H1 (cell line): ENCODE measurements at regions not wholly inside any gene's neighbourhood (a gene's known extent, or its start where the extent isn't known, plus 50 kb on each side); places are given as distances from the start of the nearest gene placed in this dataset.

Experiments used
- CTCF ChIA-PET: fragments of 300-600 bp; sonication (Branson Sonifier 250); formaldehyde crosslinking; loops from one replicate; lab custom pipeline; 2021; ENCODE audit not compliant: partially characterized antibody; lab: Charles Lee
- POLR2A ChIA-PET: fragments of 300-600 bp; sonication (Branson Sonifier 250); formaldehyde crosslinking; loops from one replicate; lab custom pipeline; 2021; ENCODE audit warnings: inconsistent platforms; ENCODE audit not compliant: partially characterized antibody; lab: Charles Lee
- DNase-seq, 2 experiments: peaks; one replicate each; pipeline versions ENCODE4 v3.0.0 to v3.0.0-alpha.2; 2010 to 2022; ENCODE audit warnings: low spot score in 2 of 2, low read depth in 1 of 2, mixed read lengths in 1 of 2
- FAIRE-seq: peaks from 2 replicates; lab custom pipeline; 2011; peaks lifted over from hg19 to GRCh38; lab: Jason Lieb, UNC
- H2AFZ ChIP-seq: 2 replicates; pipeline ENCODE4 v1.8.1; 2012; ENCODE audit warnings: low read length, inconsistent platforms
- H2AK5ac ChIP-seq: 2 replicates; pipeline ENCODE4 v1.6.1; 2013; ENCODE audit warnings: low read depth, low read length
- H2BK120ac ChIP-seq: replicated peaks from 2 replicates; pipeline ENCODE3; 2013; ENCODE audit warnings: low read depth, low read length, inconsistent platforms
- H2BK12ac ChIP-seq: 2 replicates; pipeline ENCODE4 v1.6.1; 2013; ENCODE audit warnings: low read depth, low read length
- H2BK15ac ChIP-seq: 2 replicates; pipeline ENCODE4 v1.6.1; 2013; ENCODE audit warnings: low read length
- H2BK20ac ChIP-seq: 2 replicates; pipeline ENCODE4 v1.6.1; 2013; ENCODE audit warnings: low read length
- H2BK5ac ChIP-seq: 2 replicates; pipeline ENCODE4 v1.6.1; 2013; ENCODE audit warnings: low read depth, low read length
- H3K14ac ChIP-seq: 2 replicates; pipeline ENCODE4 v1.6.1; 2013; ENCODE audit warnings: inconsistent platforms; ENCODE audit not compliant: insufficient read length
- H3K18ac ChIP-seq: 2 replicates; pipeline ENCODE4 v1.6.1; 2013; ENCODE audit warnings: low read length; ENCODE audit errors: extremely low read depth
- H3K23ac ChIP-seq: 2 replicates; pipeline ENCODE4 v1.6.1; 2013; ENCODE audit warnings: inconsistent platforms; ENCODE audit not compliant: insufficient read length
- H3K23me2 ChIP-seq: 2 replicates; pipeline ENCODE4 v1.6.1; 2013; ENCODE audit warnings: low read depth, low read length
- H3K27ac ChIP-seq: 2 replicates; pipeline ENCODE4 v1.6.1; 2011; ENCODE audit warnings: low read depth, low read length, inconsistent platforms
- H3K27me3 ChIP-seq, 4 experiments: replicated peaks in 1 of 4; 1 replicate in 1 of 4; 2 replicates in 3 of 4; pipeline versions ENCODE4 v1.6.1 to v1.8.1; 2011 to 2013; ENCODE audit warnings: low read length in 3 of 4, mild to moderate bottlenecking in 3 of 4, inconsistent platforms in 2 of 4, mixed read lengths in 2 of 4, moderate library complexity in 1 of 4; ENCODE audit not compliant: control insufficient read depth in 3 of 4, insufficient read depth in 3 of 4; ENCODE audit errors: extremely low read depth in 1 of 4
- H3K36me3 ChIP-seq, 4 experiments: 2 replicates each; pipeline versions ENCODE4 v1.6.1 to v1.8.1; 2011 to 2013; ENCODE audit warnings: mild to moderate bottlenecking in 4 of 4, low read length in 3 of 4, moderate library complexity in 2 of 4, control low read depth in 1 of 4, inconsistent platforms in 1 of 4; ENCODE audit not compliant: insufficient read depth in 4 of 4, control insufficient read depth in 2 of 4
- H3K4ac ChIP-seq: replicated peaks from 2 replicates; pipeline ENCODE3; 2013; ENCODE audit warnings: low read length, low read depth, mixed read lengths, inconsistent platforms; ENCODE audit not compliant: insufficient read length
- H3K4me1 ChIP-seq, 4 experiments: replicated peaks in 1 of 4; 1 replicate in 1 of 4; 2 replicates in 3 of 4; pipeline versions ENCODE4 v1.6.1 to v1.8.1; 2011 to 2013; ENCODE audit warnings: low read length in 3 of 4, inconsistent platforms in 2 of 4, mixed read lengths in 1 of 4; ENCODE audit not compliant: insufficient read depth in 4 of 4, control insufficient read depth in 3 of 4
- H3K4me2 ChIP-seq, 2 experiments: 2 replicates each; pipeline versions ENCODE4 v1.6.1 to v1.8.1; 2011 to 2013; ENCODE audit warnings: low read depth in 2 of 2, low read length in 2 of 2, control low read depth in 1 of 2, inconsistent platforms in 1 of 2, mild to moderate bottlenecking in 1 of 2; ENCODE audit not compliant: insufficient read depth in 1 of 2
- H3K4me3 ChIP-seq, 4 experiments: fragments of 200-600, 300-600 bp in 1 of 4; sonication (generic), shearing (Covaris generic), sonication (Bioruptor Twin) in 1 of 4; 2 replicates each; pipeline versions ENCODE4 v1.5.1 to v1.8.1; 2011 to 2016; ENCODE audit warnings: low read length in 4 of 4, low read depth in 3 of 4, control low read depth in 2 of 4, inconsistent platforms in 2 of 4, mild to moderate bottlenecking in 2 of 4, mixed read lengths in 1 of 4, moderate library complexity in 1 of 4; ENCODE audit not compliant: insufficient read depth in 2 of 4; ENCODE audit errors: extremely low read depth in 1 of 4
- H3K56ac ChIP-seq: replicated peaks from 2 replicates; pipeline ENCODE3; 2013; ENCODE audit warnings: low read depth, mild to moderate bottlenecking, mixed read lengths, low read length, inconsistent platforms; ENCODE audit not compliant: insufficient read length
- H3K79me1 ChIP-seq: 2 replicates; pipeline ENCODE4 v1.6.1; 2013; ENCODE audit warnings: low read depth, low read length, control low read depth
- H3K79me2 ChIP-seq, 2 experiments: 2 replicates each; pipeline versions ENCODE4 v1.6.1 to v1.8.1; 2012 to 2013; ENCODE audit warnings: low read length in 2 of 2, mild to moderate bottlenecking in 2 of 2, inconsistent platforms in 1 of 2; ENCODE audit not compliant: insufficient read depth in 2 of 2, control insufficient read depth in 1 of 2
- H3K9ac ChIP-seq, 4 experiments: replicated peaks in 1 of 4; 1 replicate in 1 of 4; 2 replicates in 3 of 4; pipeline versions ENCODE4 v1.6.1 to v1.8.1; 2011 to 2013; ENCODE audit warnings: low read depth in 3 of 4, low read length in 3 of 4, control low read depth in 2 of 4, mild to moderate bottlenecking in 2 of 4, moderate library complexity in 2 of 4, inconsistent platforms in 1 of 4; ENCODE audit errors: extremely low read depth in 1 of 4
- H3K9me3 ChIP-seq, 2 experiments: 2 replicates each; pipeline versions ENCODE4 v1.6.1 to v1.8.1; 2012 to 2013; ENCODE audit warnings: mild to moderate bottlenecking in 2 of 2, moderate library complexity in 2 of 2, control low read depth in 1 of 2, inconsistent platforms in 1 of 2, low read depth in 1 of 2, low read length in 1 of 2, mixed read lengths in 1 of 2; ENCODE audit not compliant: insufficient read depth in 2 of 2
- H4K20me1 ChIP-seq, 2 experiments: replicated peaks in 1 of 2; 2 replicates each; pipeline versions ENCODE3 to v1.8.1; 2011 to 2013; ENCODE audit warnings: inconsistent platforms in 2 of 2, low read length in 2 of 2, mild to moderate bottlenecking in 1 of 2; ENCODE audit not compliant: insufficient read depth in 2 of 2, control insufficient read depth in 1 of 2
- H4K5ac ChIP-seq: 2 replicates; pipeline ENCODE4 v1.6.1; 2013; ENCODE audit warnings: low read length, low read depth, mixed read lengths, inconsistent platforms; ENCODE audit not compliant: insufficient read length
- H4K8ac ChIP-seq: 2 replicates; pipeline ENCODE4 v1.8.0; 2013; ENCODE audit warnings: mild to moderate bottlenecking, moderate library complexity, low read length, inconsistent platforms; ENCODE audit not compliant: insufficient read depth; ENCODE audit errors: extremely low read depth
- H4K91ac ChIP-seq: replicated peaks from 2 replicates; pipeline ENCODE3; 2013; ENCODE audit warnings: low read length, mixed read lengths, inconsistent platforms; ENCODE audit not compliant: insufficient read length
- KDM1A ChIP-seq: fragments of 200-600, 300-600 bp; sonication (generic); IDR thresholded peaks from 2 replicates; pipeline ENCODE4 v1.7.1; 2016; ENCODE audit warnings: mild to moderate bottlenecking, low read length, borderline replicate concordance
- MAFK ChIP-seq: IDR thresholded peaks from 2 replicates; pipeline ENCODE4 v1.6.1; 2012; ENCODE audit warnings: low read depth, mild to moderate bottlenecking, improper control_type of control experiment, low read length
- SUZ12 ChIP-seq: fragments of 200-600 bp; sonication (generic); IDR thresholded peaks from 2 replicates; pipeline ENCODE4 v1.6.1; 2012; ENCODE audit warnings: mild to moderate bottlenecking, inconsistent platforms, low read length, moderate library complexity, mixed read lengths
- WGBS, 2 experiments: shearing (Covaris generic) in 1 of 2; methylation state at CpG; one replicate each; pipeline versions ENCODE4 v1.1.6 to v1.1.7; 2013 to 2015; ENCODE audit warnings: low lambda C conversion rate in 2 of 2, mixed read lengths in 2 of 2, inconsistent platforms in 1 of 2, low coverage in 1 of 2, missing lambda C conversion rate in 1 of 2; ENCODE audit not compliant: insufficient replicate concordance in 2 of 2, insufficient coverage in 1 of 2, insufficient read length in 1 of 2; ENCODE audit errors: extremely low coverage in 1 of 2, missing lambda C conversion rate in 1 of 2; 5-methylcytosine and 5-hydroxymethylcytosine counted together

- FAIRE-seq (no peak), DNase-seq (no peak)
- Histone ChIP-seq H2BK12ac (no peak overlapping the region), H3K14ac (no peak overlapping the region), H3K79me1 (no peaks in the 10 kb centered on the region), H3K23ac (no peak overlapping the region), H2BK120ac (no peak overlapping the region), H2AFZ (no peak overlapping the region), H3K4me3 (no peak overlapping the region), H3K18ac (no peak overlapping the region), H3K36me3 (no peaks in the 10 kb centered on the region), H2BK15ac (no peak overlapping the region), H2BK5ac (no peak overlapping the region), H3K4ac (no peak overlapping the region), H3K4me1 (no peaks in the 10 kb centered on the region), H4K8ac (no peak overlapping the region), H3K4me2 (no peak overlapping the region), H3K56ac (no peak overlapping the region), H3K9me3 (no peaks in the 10 kb centered on the region), H4K91ac (no peak overlapping the region), H4K20me1 (no peaks in the 10 kb centered on the region), H3K9ac (no peak overlapping the region), H4K5ac (no peak overlapping the region), H2AK5ac (no peak overlapping the region), H3K23me2 (no peaks in the 10 kb centered on the region), H2BK20ac (no peak overlapping the region), H3K79me2 (no peaks in the 10 kb centered on the region), H3K27ac (no peak overlapping the region), H3K27me3 (no peaks in the 10 kb centered on the region)
- WGBS, 2 experiments = 77% methylated on average over 4 of the region's 4 CpGs; no CpG with 5 or more reads in 1 of the 2 experiments
- ChIA-PET CTCF (interaction anchor here (0.7 to 1.5 kb wide), 2 partner anchors 9 to 108 kb away, joined by 3 read pairs; no protein-coding TSS in a partner anchor), POLR2A (no interaction called here)
- no peak for TF ChIP-seq SUZ12
- TF ChIP-seq MAFK = no peak
- no peak for TF ChIP-seq KDM1A
Measured at GRCh38 chr21:16570171-16570570, 840.4 kb downstream of the USP25 start.
